OCI-LY7 (cell line): ENCODE measurements at regions not wholly inside any gene's neighbourhood (a gene's known extent, or its start where the extent isn't known, plus 50 kb on each side); places are given as distances from the start of the nearest gene placed in this dataset.

Source experiments
- BruUV-seq: library from RNA; stranded (reverse); fragments of 400-500 nt; replicated peaks from 2 replicates; lab custom pipeline; 2021; lab: Mats Ljungman, UMichigan
- CTCF ChIA-PET: fragments of 300-600 bp; sonication (Branson Sonifier 250); formaldehyde crosslinking; loops from one replicate; lab custom pipeline; 2022; ENCODE audit warnings: antibody characterized with exemption; ENCODE audit not compliant: unreplicated experiment; lab: Charles Lee
- POLR2A ChIA-PET: fragments of 300-600 bp; sonication (Branson Sonifier 250); formaldehyde crosslinking; loops from one replicate; lab custom pipeline; 2022; ENCODE audit warnings: antibody characterized with exemption; lab: Charles Lee
- DNase-seq: peaks from one replicate; pipeline ENCODE4 v3.0.0-alpha.2; 2015; ENCODE audit warnings: low spot score
- H2AFZ ChIP-seq: fragments of 200-600 bp; sonication (generic), shearing (Covaris generic); 2 replicates; pipeline ENCODE4 v1.6.1; 2014; ENCODE audit warnings: mild to moderate bottlenecking, antibody characterized with exemption, low read length, moderate library complexity
- H3K27ac ChIP-seq: fragments of 200-600 bp; sonication (generic); 2 replicates; pipeline ENCODE4 v1.5.1; 2014; ENCODE audit warnings: mixed run types, low read depth, mild to moderate bottlenecking, moderate library complexity, low read length, inconsistent platforms; ENCODE audit not compliant: poor library complexity, severe bottlenecking
- H3K36me3 ChIP-seq: fragments of 200-600 bp; sonication (generic); 2 replicates; pipeline ENCODE4 v1.6.1; 2014; ENCODE audit warnings: mild to moderate bottlenecking, antibody characterized with exemption, low read length, moderate library complexity, mixed read lengths; ENCODE audit not compliant: insufficient read depth
- H3K4me1 ChIP-seq: fragments of 200-600 bp; sonication (generic); 2 replicates; pipeline ENCODE4 v1.5.1; 2014; ENCODE audit warnings: mild to moderate bottlenecking, low read length; ENCODE audit not compliant: insufficient read depth, poor library complexity, severe bottlenecking
- H3K4me2 ChIP-seq: fragments of 200-600 bp; sonication (generic); 2 replicates; pipeline ENCODE4 v1.6.1; 2014; ENCODE audit warnings: mild to moderate bottlenecking, low read length
- H3K4me3 ChIP-seq: fragments of 200-600 bp; sonication (generic); 2 replicates; pipeline ENCODE4 v1.5.1; 2014; ENCODE audit warnings: mild to moderate bottlenecking, low read depth, low read length; ENCODE audit not compliant: poor library complexity, severe bottlenecking
- H3K79me2 ChIP-seq: fragments of 200-600 bp; sonication (generic); 2 replicates; pipeline ENCODE4 v1.6.1; 2016; ENCODE audit warnings: low read depth, mild to moderate bottlenecking, low read length, moderate library complexity, mixed read lengths; ENCODE audit not compliant: insufficient read depth
- H3K9me2 ChIP-seq: fragments of 200-600 bp; sonication (generic); 2 replicates; pipeline ENCODE4 v1.6.1; 2016; ENCODE audit warnings: mild to moderate bottlenecking, low read length, mixed read lengths; ENCODE audit not compliant: insufficient read depth
- H3K9me3 ChIP-seq: fragments of 200-600 bp; sonication (generic); 2 replicates; pipeline ENCODE4 v1.6.1; 2014; ENCODE audit warnings: mild to moderate bottlenecking, mixed run types, low read length, mixed read lengths
- H4K20me1 ChIP-seq: fragments of 200-600 bp; sonication (generic); 2 replicates; pipeline ENCODE4 v1.6.1; 2014; ENCODE audit warnings: mild to moderate bottlenecking, antibody characterized with exemption, low read length, moderate library complexity, mixed read lengths; ENCODE audit not compliant: insufficient read depth
- CTCF ChIP-seq: fragments of 200-600 bp; sonication (generic); conservative IDR thresholded peaks from 2 replicates; pipeline ENCODE4 v1.5.1; 2014; ENCODE audit warnings: mild to moderate bottlenecking, antibody characterized with exemption, low read length, moderate library complexity, mixed read lengths
- EZH2phosphoT487 ChIP-seq: fragments of 200-600 bp; sonication (generic); IDR thresholded peaks from 2 replicates; pipeline ENCODE4 v1.6.1; 2018; ENCODE audit warnings: low read depth, borderline replicate concordance, mild to moderate bottlenecking, mixed run types, antibody characterized with exemption, low read length, moderate library complexity, mixed read lengths
- intact Hi-C: fragments of 100-400 bp; cut with micrococcal nuclease; formaldehyde crosslinking; loops from one replicate; pipeline ENCODE4 v1.10.0; 2022; ENCODE audit not compliant: unreplicated experiment

DNA sequence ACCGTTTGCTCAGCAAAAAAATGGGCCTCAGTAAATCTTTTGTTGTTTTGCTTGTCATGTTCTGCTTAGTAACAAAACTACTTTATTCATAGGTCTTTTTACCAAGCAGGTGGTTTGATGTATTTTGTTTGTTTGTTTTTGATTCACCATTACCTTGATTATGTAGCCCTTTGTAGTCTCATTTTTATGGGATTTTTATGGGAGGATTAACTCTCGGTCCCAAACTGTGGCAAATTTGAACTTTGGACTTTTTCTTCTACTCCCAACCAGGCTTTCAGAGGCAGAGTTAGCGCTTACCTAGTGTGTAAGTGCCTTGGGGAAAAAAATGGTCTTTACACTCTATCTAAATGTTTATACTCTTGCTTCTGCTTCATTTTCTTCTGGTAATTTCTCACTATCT lies 276.7 kb upstream of the POU1F1 start:
- Histone ChIP-seq H3K4me1 (no peaks in the 10 kb centered on the region), H2AFZ (no peak overlapping the region), H3K4me2 (no peak overlapping the region), H3K27ac (no peak overlapping the region), H3K79me2 (no peaks in the 10 kb centered on the region), H3K9me2 (no peaks in the 10 kb centered on the region), H3K4me3 (no peak overlapping the region), H3K36me3 (no peaks in the 10 kb centered on the region), H3K9me3 (no peaks in the 10 kb centered on the region), H4K20me1 (no peaks in the 10 kb centered on the region)
- DNase-seq: no peak
- intact Hi-C loops: no loop called here
- ChIA-PET POLR2A (no interaction called here), CTCF (no interaction called here)
- BruUV-seq: no TSS peak
- TF ChIP-seq EZH2phosphoT487 (no peak), CTCF (no peak)

GRCh38 chr3:87550892-87551291 lies 274.5 kb upstream of the POU1F1 start:
- H3K27ac ChIP-seq: no peak overlapping the region
- H3K4me1 ChIP-seq: no peaks in the 10 kb centered on the region
- no peaks in the 10 kb centered on the region for H3K36me3 ChIP-seq
- no peaks in the 10 kb centered on the region for H4K20me1 ChIP-seq
- no TSS peak for BruUV-seq
- TF ChIP-seq CTCF (no peak), EZH2phosphoT487 (no peak)
- no peak overlapping the region for H2AFZ ChIP-seq
- ChIA-PET POLR2A (no interaction called here), CTCF (no interaction called here)
- H3K4me2 ChIP-seq: no peak overlapping the region
- intact Hi-C loops: no loop called here
- DNase-seq: no peak
- H3K79me2 ChIP-seq: no peaks in the 10 kb centered on the region
- no peaks in the 10 kb centered on the region for H3K9me3 ChIP-seq
- H3K4me3 ChIP-seq: no peak overlapping the region
- H3K9me2 ChIP-seq: no peaks in the 10 kb centered on the region

GRCh38 chr3:87549208-87549607 lies 272.8 kb upstream of the POU1F1 start:
- intact Hi-C loops: no loop called here
- Histone ChIP-seq H3K36me3 (no peaks in the 10 kb centered on the region), H3K4me2 (no peak overlapping the region), H3K4me1 (no peaks in the 10 kb centered on the region), H4K20me1 (no peaks in the 10 kb centered on the region), H2AFZ (no peak overlapping the region), H3K9me2 (no peaks in the 10 kb centered on the region), H3K79me2 (no peaks in the 10 kb centered on the region), H3K27ac (no peak overlapping the region), H3K4me3 (no peak overlapping the region), H3K9me3 (no peaks in the 10 kb centered on the region)
- no peak for TF ChIP-seq CTCF
- no peak for TF ChIP-seq EZH2phosphoT487
- DNase-seq: no peak
- POLR2A ChIA-PET: no interaction called here
- BruUV-seq: no TSS peak
- CTCF ChIA-PET: no interaction called here
